Transverse colon (tissue), 3 donors: ENCODE measurements at regions not wholly inside any gene's neighbourhood (a gene's known extent, or its start where the extent isn't known, plus 50 kb on each side); places are given as distances from the start of the nearest gene placed in this dataset.

Source experiments
- POLR2A ChIP-seq: fragments of 450-650 bp; IDR thresholded peaks from one replicate; pipeline ENCODE4 v1.6.1; 2016; ENCODE audit warnings: antibody characterized with exemption, mild to moderate bottlenecking, moderate library complexity
- TF ChIP-seq, protein P1 (sequence below), 5 experiments: fragments of 200-600 bp in 3 of 5; fragments of 450-650 bp in 2 of 5; sonication (generic) in 3 of 5; IDR thresholded peaks; 1 replicate in 2 of 5; 2 replicates in 3 of 5; pipeline ENCODE4 v1.5.1; 2016 to 2017; ENCODE audit warnings: antibody characterized with exemption in 5 of 5, inconsistent platforms in 3 of 5, mild to moderate bottlenecking in 2 of 5, moderate library complexity in 1 of 5

DNA sequence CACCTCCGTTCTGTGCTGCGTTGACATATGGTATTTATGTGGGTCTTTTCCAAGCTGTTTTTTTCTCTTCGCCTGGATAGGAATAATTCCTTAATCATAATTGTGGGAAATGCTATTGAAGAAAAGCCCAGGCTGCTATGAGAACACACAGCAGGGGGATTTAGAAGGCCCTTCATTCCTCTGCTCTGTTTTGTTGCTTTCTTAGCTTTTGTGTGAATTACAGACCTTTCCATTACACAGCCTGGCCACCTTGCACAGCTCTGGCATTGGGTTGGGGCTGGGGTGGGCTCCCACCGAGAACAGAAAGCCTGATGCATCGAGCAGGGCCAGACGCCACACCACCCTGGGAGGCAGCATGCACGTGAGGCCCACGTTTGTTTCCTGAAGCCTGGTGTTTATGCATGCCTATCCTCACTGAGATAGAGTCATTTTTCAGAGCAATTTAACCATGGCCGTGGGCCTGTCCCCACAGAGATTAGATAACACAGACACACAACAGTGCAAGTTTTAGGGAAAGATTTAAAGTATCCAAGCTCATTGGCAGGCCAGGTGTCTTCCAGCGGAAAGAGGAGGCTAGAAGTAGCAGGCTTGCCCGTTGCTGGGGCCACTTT, 287.6 kb upstream of the PWP1 start:
- TF ChIP-seq POLR2A, result no peak
- TF ChIP-seq, protein P1, sequence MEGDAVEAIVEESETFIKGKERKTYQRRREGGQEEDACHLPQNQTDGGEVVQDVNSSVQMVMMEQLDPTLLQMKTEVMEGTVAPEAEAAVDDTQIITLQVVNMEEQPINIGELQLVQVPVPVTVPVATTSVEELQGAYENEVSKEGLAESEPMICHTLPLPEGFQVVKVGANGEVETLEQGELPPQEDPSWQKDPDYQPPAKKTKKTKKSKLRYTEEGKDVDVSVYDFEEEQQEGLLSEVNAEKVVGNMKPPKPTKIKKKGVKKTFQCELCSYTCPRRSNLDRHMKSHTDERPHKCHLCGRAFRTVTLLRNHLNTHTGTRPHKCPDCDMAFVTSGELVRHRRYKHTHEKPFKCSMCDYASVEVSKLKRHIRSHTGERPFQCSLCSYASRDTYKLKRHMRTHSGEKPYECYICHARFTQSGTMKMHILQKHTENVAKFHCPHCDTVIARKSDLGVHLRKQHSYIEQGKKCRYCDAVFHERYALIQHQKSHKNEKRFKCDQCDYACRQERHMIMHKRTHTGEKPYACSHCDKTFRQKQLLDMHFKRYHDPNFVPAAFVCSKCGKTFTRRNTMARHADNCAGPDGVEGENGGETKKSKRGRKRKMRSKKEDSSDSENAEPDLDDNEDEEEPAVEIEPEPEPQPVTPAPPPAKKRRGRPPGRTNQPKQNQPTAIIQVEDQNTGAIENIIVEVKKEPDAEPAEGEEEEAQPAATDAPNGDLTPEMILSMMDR (IDR thresholded peaks at IDR 0.05), result no peak
